ENCODE measurements at regions not wholly inside any gene's neighbourhood (a gene's known extent, or its start where the extent isn't known, plus 50 kb on each side); places are given as distances from the start of the nearest gene placed in this dataset.
"Not testable (repeated sequence)": the region's sequence is repeated elsewhere in the genome, so short reads cannot be mapped to it uniquely, and the experiment has no call there.

GRCh38 chr14:105705862-105706700, 179.7 kb downstream of the TMEM121 start:
- H3K4me1 ChIP-seq (ENCODE audit: control insufficient read depth, insufficient read depth, low read length); H3K27me3 ChIP-seq (replicated peaks; ENCODE audit: control insufficient read depth, insufficient read depth, low read length); H3K36me3 ChIP-seq (ENCODE audit: control insufficient read depth, insufficient read depth, low read length, severe bottlenecking); H3K9ac ChIP-seq (ENCODE audit: low read length); H3K4me3 ChIP-seq (ENCODE audit: low read length); DNase-seq (ENCODE audit: low read depth); H3K9me3 ChIP-seq (ENCODE audit: control insufficient read depth, low read length): not testable (repeated sequence)

DNA sequence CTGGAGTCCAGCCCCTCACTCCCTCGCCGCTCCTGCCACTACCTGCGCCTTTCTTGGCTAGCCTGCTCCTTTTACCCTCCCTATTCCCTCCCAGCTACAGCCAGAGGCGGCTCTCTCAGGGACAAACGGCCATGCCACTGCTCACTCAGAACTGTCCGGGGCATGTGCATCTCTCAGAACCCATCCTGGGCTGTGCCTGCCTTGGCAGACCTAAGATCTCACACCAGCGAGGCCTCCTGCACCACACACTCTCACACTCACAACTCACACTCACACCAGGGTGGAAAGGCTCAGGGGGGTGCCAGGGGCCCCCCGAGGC, 180.3 kb downstream of the TMEM121 start:
- not testable (repeated sequence) for H3K9me3 ChIP-seq (ENCODE audit: control insufficient read depth, low read length); H3K36me3 ChIP-seq (ENCODE audit: control insufficient read depth, insufficient read depth, low read length, severe bottlenecking); H3K4me1 ChIP-seq (ENCODE audit: control insufficient read depth, insufficient read depth, low read length); H3K4me3 ChIP-seq (ENCODE audit: low read length); H3K9ac ChIP-seq (ENCODE audit: low read length); H3K27me3 ChIP-seq (replicated peaks; ENCODE audit: control insufficient read depth, insufficient read depth, low read length); DNase-seq (ENCODE audit: low read depth)

DNA sequence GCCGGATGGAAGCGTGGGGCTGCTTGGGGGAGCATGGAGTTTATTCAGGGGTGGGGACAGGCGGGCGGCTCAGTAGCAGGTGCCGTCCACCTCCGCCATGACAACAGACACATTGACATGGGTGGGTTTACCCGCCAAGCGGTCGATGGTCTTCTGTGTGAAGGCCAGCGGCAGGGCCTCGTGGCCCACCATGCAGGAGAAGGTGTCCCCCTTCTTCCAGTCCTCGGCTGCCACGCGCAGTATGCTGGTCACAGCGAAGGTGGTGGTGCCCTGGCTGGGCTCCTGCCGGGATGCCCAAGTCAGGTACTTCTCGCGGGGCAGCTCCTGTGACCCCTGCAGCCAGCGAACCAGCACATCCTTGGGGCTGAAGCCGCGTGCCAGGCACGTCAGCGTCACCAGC, 180.7 kb downstream of the TMEM121 start:
- H3K9ac ChIP-seq (ENCODE audit: low read length); DNase-seq (ENCODE audit: low read depth); H3K9me3 ChIP-seq (ENCODE audit: control insufficient read depth, low read length): not testable (repeated sequence)

DNA sequence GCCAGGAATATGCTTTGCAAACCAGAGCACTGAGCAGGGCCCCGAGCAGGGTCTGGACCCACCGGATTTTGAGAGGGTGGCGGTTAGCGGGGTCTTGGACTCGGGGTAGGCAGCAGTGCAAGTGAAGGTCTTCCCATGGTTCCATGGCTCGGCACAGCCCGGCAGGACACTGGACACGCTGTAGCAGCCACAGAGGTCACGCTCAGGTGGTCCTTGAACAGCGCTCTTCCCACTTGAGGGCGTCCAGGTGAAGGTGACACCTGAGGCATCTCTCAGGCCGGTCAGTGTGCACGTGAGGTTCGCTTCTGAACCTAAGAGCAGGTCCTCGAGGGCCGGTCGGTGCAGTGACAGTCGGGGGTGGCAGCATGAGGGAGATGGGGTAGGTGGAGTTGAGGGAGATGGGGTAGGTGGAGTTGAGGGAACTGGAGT, 181.4 kb downstream of the TMEM121 start:
- DNase-seq (ENCODE audit: low read depth); H3K4me3 ChIP-seq (ENCODE audit: low read length); H3K9me3 ChIP-seq (ENCODE audit: control insufficient read depth, low read length); H3K4me1 ChIP-seq (ENCODE audit: control insufficient read depth, insufficient read depth, low read length); H3K27me3 ChIP-seq (replicated peaks; ENCODE audit: control insufficient read depth, insufficient read depth, low read length); H3K36me3 ChIP-seq (ENCODE audit: control insufficient read depth, insufficient read depth, low read length, severe bottlenecking); H3K9ac ChIP-seq (ENCODE audit: low read length): not testable (repeated sequence)

More for the DNA sequence above, 180.7 kb downstream of the TMEM121 start:
- not testable (repeated sequence) for H3K4me1 ChIP-seq (ENCODE audit: control insufficient read depth, insufficient read depth, low read length); H3K4me3 ChIP-seq (ENCODE audit: low read length); H3K36me3 ChIP-seq (ENCODE audit: control insufficient read depth, insufficient read depth, low read length, severe bottlenecking); H3K27me3 ChIP-seq (replicated peaks; ENCODE audit: control insufficient read depth, insufficient read depth, low read length)

DNA sequence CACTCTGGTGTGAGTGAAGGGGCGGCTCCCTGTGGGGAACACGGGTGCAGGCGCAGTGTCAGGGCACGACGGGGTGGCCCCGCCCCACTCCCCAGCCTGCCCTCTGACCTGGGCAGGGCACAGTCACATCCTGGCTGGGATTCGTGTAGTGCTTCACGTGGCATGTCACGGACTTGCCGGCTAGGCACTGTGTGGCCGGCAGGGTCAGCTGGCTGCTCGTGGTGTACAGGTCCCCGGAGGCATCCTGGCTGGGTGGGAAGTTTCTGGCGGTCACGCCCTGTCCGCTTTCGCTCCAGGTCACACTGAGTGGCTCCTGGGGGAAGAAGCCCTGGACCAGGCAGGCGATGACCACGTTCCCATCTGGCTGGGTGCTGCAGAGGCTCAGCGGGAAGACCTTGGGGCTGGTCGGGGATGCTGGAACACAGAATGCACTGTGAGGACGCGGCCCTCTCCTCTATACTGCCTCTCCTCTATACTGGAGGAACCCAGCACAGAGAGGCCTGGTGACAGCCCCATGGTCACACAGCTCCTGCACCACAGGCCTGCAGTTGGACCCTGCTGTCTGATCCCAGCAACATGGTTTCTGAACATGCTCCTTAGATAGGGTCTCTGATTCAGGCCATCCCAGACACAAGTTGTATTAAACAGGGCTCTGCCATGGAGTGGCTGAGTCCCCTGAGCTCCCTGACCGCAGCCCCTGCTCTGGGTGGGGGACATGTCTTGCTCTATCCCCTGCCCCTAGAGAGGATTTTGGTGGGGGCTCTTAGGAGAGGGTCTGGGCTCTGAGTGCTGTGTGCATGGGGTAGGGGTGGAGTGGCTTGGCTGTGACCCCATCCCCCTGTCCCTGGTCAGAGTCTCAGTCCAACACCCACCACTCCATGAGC, 182.1 kb downstream of the TMEM121 start:
- not testable (repeated sequence) for H3K9ac ChIP-seq (ENCODE audit: low read length); H3K4me3 ChIP-seq (ENCODE audit: low read length); H3K27me3 ChIP-seq (replicated peaks; ENCODE audit: control insufficient read depth, insufficient read depth, low read length); H3K36me3 ChIP-seq (ENCODE audit: control insufficient read depth, insufficient read depth, low read length, severe bottlenecking); H3K9me3 ChIP-seq (ENCODE audit: control insufficient read depth, low read length); DNase-seq (ENCODE audit: low read depth); H3K4me1 ChIP-seq (ENCODE audit: control insufficient read depth, insufficient read depth, low read length)

- no peak for DNase-seq (ENCODE audit: low read depth)
- H3K27me3 ChIP-seq (replicated peaks; ENCODE audit: control insufficient read depth, insufficient read depth, low read length), result no peaks in the 10 kb centered on the region
- no peaks in the 10 kb centered on the region for H3K4me1 ChIP-seq (ENCODE audit: control insufficient read depth, insufficient read depth, low read length)
- H3K9ac ChIP-seq (ENCODE audit: low read length), result no peak overlapping the region
- H3K36me3 ChIP-seq (ENCODE audit: control insufficient read depth, insufficient read depth, low read length, severe bottlenecking), result no peaks in the 10 kb centered on the region
- no peaks in the 10 kb centered on the region for H3K9me3 ChIP-seq (ENCODE audit: control insufficient read depth, low read length)
- H3K4me3 ChIP-seq (ENCODE audit: low read length), result no peak overlapping the region
Measured at GRCh38 chr14:105709281-105710118, 183.1 kb downstream of the TMEM121 start.

DNA sequence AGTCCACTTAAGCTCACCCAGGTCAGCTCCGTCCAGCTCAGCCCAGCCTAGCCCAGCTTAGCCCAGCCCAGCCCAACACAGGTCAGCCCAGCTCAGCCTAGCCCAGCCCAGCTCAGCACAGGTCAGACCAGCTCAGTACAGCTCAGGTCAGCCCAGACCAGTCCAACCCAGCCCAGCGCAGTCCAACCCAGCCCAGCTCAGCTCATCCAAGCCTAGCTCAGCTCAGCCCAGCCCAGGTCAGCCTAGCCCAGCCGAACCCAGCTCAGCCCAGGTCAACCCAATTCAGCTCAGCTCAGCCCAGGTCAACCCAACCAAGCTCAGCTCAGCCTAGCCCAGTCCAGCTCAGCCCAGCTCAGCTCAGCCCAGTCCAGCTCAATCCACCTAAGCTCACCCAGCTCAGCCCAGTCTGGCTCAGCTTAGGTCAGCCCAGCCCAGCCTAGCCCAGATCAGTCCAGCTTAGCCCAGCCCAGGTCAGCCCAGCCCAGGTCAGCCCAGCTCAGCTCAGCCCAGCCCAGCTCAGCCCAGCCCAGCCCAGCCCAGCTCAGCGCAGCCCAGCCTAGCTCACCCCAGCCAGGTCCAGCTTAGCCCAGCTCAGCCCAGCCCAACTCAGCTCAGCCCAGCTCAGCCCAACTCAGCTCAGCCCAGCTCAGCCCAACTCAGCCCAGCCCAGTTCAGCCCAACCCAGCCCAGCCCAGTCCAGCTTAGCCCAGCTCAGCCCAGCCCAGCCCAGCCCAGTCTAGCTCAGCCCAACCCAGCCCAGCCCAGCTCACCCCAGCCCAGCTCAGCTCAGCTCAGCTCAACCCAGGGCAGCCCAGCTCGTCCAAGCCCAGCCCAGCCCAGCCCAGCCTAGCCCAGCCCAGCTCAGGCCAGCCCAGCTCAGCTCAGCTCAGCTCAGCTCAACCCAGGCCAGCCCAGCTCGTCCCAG, 184.0 kb downstream of the TMEM121 start:
- H3K27me3 ChIP-seq (replicated peaks; ENCODE audit: control insufficient read depth, insufficient read depth, low read length), result no peaks in the 10 kb centered on the region
- no peak overlapping the region for H3K9ac ChIP-seq (ENCODE audit: low read length)
- H3K4me1 ChIP-seq (ENCODE audit: control insufficient read depth, insufficient read depth, low read length), result no peaks in the 10 kb centered on the region
- no peaks in the 10 kb centered on the region for H3K36me3 ChIP-seq (ENCODE audit: control insufficient read depth, insufficient read depth, low read length, severe bottlenecking)
- DNase-seq (ENCODE audit: low read depth), result no peak
- no peak overlapping the region for H3K4me3 ChIP-seq (ENCODE audit: low read length)
- no peaks in the 10 kb centered on the region for H3K9me3 ChIP-seq (ENCODE audit: control insufficient read depth, low read length)

GRCh38 chr14:105711044-105711620, 184.7 kb downstream of the TMEM121 start:
- no peaks in the 10 kb centered on the region for H3K4me1 ChIP-seq (ENCODE audit: control insufficient read depth, insufficient read depth, low read length)
- no peak for DNase-seq (ENCODE audit: low read depth)
- H3K9me3 ChIP-seq (ENCODE audit: control insufficient read depth, low read length), result no peaks in the 10 kb centered on the region
- H3K36me3 ChIP-seq (ENCODE audit: control insufficient read depth, insufficient read depth, low read length, severe bottlenecking), result no peaks in the 10 kb centered on the region
- no peak overlapping the region for H3K4me3 ChIP-seq (ENCODE audit: low read length)
- H3K9ac ChIP-seq (ENCODE audit: low read length), result no peak overlapping the region
- H3K27me3 ChIP-seq (replicated peaks; ENCODE audit: control insufficient read depth, insufficient read depth, low read length), result no peaks in the 10 kb centered on the region

DNA sequence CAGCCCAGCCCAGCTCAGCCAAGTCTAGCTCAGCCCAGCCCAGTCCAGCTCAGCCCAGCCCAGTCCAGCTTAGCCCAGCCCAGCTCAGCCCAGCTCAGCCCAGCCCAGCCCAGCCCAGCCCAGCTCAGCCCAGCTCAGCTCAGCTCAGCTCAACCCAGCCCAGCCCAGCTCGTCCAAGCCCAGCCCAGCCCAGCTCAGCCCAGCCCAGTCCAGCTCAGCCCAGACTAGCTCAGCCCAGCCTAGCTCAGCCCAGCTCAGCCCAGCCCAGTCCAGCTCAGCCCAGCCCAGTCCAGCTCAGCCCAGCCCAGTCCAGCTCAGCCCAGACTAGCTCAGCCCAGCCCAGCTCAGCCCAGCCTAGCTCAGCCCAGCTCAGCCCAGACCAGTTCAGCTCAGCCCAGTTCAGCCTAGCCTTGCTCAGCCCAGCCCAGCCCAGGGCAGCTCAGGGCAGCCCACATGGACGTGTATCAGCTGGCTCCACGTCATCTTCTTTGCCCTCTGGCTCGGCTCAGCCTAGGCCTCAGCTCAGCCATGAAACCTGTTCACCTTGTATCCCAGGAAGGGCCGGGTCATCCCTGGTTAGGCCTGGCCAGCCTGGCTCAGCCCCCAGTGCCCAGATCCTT, 185.6 kb downstream of the TMEM121 start:
- Histone ChIP-seq H3K27me3 (replicated peaks; ENCODE audit: control insufficient read depth, insufficient read depth, low read length) (no peaks in the 10 kb centered on the region), H3K9ac (ENCODE audit: low read length) (no peak overlapping the region), H3K36me3 (ENCODE audit: control insufficient read depth, insufficient read depth, low read length, severe bottlenecking) (no peaks in the 10 kb centered on the region), H3K9me3 (ENCODE audit: control insufficient read depth, low read length) (no peaks in the 10 kb centered on the region), H3K4me3 (ENCODE audit: low read length) (no peak overlapping the region), H3K4me1 (ENCODE audit: control insufficient read depth, insufficient read depth, low read length) (no peaks in the 10 kb centered on the region)
- no peak for DNase-seq (ENCODE audit: low read depth)

- DNase-seq (ENCODE audit: low read depth); H3K4me3 ChIP-seq (ENCODE audit: low read length); H3K9ac ChIP-seq (ENCODE audit: low read length); H3K36me3 ChIP-seq (ENCODE audit: control insufficient read depth, insufficient read depth, low read length, severe bottlenecking); H3K27me3 ChIP-seq (replicated peaks; ENCODE audit: control insufficient read depth, insufficient read depth, low read length); H3K4me1 ChIP-seq (ENCODE audit: control insufficient read depth, insufficient read depth, low read length); H3K9me3 ChIP-seq (ENCODE audit: control insufficient read depth, low read length): not testable (repeated sequence)
Measured at GRCh38 chr14:105712670-105713069, 186.3 kb downstream of the TMEM121 start.
